Activated CD8-positive, alpha-beta memory T cell treated with anti-CD3 and anti-CD28 coated beads, Interleukin-2, amount 50 U/mL, for 48 hours (primary cell): ENCODE measurements at regions not wholly inside any gene's neighbourhood (a gene's known extent, or its start where the extent isn't known, plus 50 kb on each side); places are given as distances from the start of the nearest gene placed in this dataset.
"Not testable (repeated sequence)": the region's sequence is repeated elsewhere in the genome, so short reads cannot be mapped to it uniquely, and the experiment has no call there.

Experiments
- DNase-seq: peaks from one replicate; pipeline ENCODE4 v3.0.0-alpha.2; 2020

DNA sequence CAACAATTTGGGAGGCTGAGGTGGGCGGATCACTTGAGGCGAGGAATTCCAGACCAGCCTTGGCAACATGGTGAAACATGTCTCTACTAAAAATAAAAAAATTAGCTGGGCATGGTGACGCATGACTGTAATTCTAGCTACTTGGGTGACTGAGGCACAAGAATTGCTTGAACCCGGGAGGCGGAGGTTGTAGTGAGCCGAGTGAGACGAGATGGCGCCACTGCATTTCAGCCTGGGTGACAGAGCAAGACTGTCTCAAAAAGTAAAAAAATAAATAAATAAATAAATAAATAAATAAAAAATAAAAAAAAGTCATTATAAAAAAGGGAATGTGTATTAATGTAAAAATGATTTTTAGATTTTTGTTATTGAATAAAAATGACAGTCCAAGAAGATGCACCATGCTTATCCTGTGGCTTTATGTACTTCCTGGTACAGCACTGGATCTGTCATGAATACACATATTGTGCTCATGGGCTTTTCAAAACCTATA lies 658.8 kb upstream of the LRRN3 start:
- no peak for DNase-seq

DNA sequence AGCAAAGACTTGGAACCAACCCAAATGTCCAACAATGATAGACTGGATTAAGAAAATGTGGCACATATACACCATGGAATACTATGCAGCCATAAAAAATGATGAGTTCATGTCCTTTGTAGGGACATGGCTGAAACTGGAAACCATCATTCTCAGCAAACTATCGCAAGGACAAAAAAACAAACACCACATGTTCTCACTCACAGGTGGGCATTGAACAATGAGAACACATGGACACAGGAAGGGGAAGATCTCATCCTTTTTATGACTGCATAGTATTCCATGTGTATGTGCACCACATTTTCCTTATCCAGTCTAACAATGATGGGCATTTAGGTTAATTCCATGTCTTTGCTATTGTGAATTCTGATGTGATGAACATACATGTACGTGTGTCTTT lies 652.0 kb upstream of the LRRN3 start:
- DNase-seq, result not testable (repeated sequence)

DNA sequence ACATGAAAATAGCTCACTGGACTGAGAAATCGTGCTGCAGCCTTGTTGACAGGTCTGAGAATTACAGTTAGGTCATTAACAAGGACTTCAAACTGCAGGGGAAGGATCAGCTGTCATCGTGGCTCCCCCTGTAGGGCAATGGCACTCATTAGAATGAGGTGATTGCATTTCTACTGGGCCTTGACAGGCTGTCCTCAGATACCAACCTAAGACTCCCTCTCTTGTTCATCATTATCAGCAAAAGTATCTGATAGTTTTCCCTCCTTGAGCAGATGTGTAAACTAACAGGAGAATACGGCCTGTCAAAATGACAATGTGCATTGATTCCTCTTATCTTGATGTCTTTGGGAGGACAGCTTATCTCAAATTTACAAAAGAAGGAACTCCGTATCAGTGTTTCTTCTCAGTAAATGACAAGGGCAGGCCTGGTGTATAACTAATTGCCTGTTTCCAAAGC lies 648.5 kb upstream of the LRRN3 start:
- DNase-seq, result no peak

DNA sequence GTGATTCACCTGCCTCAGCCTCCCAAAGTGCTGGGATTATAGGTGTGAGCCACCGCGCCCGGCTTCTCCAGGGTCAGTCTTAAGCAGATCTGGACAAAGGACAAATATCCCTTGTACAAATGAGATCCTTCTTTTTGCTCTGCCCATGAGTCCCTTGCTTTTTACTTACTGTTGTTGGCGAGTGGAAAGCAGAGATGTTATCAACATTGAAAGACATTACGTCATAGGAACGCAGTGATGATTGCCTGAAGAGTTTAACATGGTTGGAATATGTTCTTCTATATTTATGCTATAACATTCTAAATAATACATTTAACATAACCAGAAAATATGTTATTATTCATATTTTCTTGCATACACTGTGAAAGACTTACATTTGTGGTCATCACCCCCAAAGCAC lies 644.3 kb upstream of the LRRN3 start:
- DNase-seq, result no peak

DNA sequence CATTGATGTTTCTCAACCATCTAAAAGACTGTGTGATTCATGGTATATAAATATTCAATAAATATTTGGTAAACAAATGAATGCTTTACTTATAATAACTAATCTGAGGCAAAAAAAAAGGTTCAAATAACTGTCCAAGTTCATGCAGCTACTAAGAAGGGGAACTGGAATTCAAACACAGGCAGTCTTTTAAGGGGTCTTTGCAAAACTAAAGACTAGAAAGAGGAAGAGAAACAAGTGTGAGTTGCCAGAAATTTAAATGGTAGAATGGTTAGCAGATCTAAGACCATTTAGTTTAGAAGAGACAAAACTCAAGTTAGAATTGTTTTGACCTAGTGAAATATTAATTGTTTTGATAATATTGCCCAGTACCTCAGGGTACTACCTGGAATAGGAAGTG lies 642.0 kb upstream of the LRRN3 start:
- no peak for DNase-seq

DNA sequence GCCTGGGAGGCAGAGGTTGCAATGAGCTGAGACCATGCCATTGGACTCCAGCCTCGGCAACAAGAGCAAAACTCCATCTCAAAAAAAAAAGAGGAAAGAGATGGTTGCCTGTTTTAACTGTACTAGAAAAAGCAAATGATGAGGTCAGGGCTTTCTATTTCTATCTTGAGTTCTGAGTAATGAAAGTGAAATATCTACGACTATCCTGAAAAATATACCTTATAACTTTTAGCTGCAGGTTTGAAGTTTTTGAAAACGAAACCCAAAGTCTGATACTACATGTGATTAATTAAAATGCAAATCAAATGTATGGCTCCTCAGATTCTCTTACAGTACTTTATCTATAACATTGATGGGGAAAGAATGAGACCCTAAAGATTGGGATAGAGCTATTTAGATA lies 636.2 kb upstream of the LRRN3 start:
- no peak for DNase-seq

DNA sequence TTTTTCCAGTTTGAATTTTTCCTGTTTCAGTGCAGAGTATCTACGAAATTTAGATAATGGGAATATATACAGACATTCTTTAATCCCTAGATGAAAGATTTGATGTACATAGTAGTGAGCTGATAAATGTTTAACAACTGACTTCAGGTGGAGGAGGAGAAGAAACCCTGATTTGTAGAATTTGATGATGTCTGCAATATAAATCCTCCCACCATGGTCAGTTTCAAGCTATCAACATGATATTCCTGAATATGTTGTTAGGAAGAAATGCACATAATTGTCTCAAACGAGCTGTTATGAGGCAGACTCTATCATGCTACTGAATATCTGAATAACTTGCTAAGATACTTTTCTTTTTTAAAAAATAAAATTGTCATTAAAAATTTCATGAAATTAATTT lies 629.3 kb upstream of the LRRN3 start:
- no peak for DNase-seq

DNA sequence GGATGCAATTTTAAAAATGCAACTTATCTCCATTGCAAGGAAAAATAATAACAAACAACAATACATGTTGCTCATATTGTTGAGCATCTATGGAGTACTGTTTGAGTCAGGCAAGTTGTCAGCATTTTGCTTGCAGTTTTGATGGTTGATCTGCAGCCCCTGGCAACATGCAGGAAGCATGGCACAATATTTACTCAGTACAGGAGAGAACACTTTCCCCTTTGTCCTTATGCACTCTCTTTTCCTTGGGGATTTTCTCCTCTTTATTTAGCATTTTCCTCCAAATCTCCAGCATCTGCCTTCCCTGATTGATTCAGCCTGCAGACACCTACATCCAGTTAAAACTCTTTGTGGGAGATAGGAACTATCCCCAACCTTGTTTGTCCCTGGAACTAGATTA lies 620.5 kb upstream of the LRRN3 start:
- no peak for DNase-seq

DNA sequence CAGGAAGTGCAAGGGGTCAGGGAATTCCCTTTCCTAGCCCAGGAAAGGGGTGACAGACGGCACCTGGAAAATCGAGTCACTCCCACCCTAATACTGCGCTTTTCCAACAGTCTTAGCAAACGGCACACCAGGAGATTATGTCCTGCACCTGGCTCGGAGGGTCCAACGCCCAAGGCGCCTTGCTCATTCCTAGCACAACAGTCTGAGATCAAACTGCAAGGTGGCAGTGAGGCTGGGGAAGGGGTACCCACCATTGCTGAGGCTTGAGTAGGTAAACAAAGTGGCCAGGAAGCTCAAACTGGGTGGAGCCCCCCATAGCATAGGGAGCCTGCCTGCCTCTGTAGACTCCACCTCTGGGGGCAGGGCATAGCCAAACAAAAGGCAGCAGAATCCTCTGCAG lies 618.5 kb upstream of the LRRN3 start:
- not testable (repeated sequence) for DNase-seq

DNA sequence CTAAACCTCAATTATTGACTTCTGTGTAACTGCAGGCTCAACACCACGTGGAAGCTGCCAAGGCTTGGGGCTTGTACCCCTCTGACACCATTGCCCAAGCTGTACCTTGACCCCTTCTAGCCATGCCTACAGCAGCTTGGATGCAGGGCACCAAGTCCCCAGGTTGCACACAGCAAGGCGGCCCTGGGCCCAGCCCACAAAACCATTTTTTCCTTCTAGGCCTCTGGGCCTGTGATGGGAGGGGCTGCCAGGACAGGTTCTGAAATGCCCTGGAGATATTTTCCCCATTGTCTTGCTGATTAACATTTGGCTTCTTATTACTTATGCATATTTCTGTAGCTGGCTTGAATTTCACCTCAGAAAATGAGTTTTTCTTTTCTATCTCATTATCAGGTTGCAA lies 610.0 kb upstream of the LRRN3 start:
- DNase-seq, result no peak

DNA sequence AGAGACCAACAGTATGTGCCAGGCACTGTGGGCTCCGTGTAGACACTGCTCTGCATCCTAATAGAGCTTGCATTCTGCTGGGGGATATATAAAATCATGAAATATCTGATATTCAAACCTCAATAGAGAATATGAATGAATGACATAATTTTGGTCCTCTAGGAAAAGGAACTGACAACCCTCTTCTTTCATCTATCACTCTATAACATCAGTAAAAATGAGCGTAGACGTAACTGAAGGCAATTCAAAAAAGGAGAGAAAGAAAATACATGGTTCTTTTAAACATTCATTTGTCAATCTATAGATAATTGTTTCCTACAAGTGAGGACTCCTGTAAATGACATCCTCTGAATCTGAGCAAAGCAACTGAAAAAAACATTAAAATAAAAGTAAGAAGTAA lies 607.4 kb upstream of the LRRN3 start:
- DNase-seq, result no peak

DNA sequence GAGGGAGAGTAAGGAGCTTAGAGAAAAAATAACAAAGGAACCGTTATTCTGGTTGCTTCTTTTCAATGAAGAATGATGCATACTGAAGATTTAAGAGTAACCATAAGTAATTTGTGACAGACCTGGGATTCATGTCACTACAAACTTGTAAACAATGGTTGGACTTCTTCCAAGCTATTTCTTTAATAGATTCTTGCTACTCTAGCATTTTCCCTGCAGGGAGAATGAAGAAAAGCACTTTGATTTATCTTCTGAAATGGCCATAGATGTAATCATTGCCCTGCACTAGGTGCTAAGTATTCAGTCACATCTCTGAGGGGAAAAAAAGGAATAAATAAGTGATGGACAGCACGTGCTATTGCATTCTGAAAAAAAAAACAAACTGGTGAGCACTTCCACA lies 606.6 kb upstream of the LRRN3 start:
- DNase-seq, result no peak

DNA sequence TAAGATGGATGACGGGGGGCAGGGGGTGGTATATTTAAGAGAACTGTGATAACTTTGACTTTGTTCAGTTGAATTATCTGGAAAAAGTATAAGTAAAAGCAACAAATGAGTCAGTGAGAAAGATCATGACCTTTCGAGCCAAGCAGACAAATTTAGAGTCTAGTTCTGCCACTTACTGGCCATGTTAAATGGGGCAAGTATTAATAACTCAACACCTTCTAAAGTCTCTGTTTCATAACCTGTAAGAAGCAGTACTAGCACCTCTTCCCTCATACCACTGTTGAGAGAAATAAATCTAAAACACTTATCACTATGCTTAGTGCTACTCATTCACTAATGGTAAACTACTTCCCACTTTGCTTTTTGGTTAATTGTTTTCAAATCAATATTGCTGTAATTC lies 604.4 kb upstream of the LRRN3 start:
- DNase-seq, result no peak

DNA sequence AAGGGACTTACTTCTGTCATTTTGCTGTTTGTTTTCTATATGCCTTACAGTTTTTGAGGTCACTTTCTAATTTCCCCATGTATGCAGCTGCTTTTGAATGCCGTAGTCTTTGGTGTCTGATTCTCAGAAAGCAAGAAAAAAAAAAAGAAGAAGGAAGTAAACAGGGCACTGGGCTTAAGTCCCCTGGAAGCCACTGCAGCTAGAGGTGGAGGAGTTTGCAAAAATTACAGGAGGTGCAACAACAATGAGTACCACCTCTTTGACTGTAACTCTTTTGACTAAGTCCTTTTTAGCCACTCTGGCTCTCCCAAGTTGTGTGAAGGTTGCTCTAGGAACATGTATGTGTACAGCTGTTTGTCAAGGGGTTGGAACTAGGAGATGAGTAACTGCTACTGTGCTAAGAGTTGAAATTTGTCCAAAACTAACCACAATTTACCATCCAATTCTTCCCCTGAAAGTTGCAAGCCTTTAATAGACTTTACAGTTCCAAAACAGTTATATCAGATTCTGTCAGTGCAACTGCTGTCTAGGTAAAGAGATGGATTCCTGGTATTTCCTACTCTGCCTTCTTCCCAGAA lies 588.0 kb upstream of the LRRN3 start:
- DNase-seq, result no peak

DNA sequence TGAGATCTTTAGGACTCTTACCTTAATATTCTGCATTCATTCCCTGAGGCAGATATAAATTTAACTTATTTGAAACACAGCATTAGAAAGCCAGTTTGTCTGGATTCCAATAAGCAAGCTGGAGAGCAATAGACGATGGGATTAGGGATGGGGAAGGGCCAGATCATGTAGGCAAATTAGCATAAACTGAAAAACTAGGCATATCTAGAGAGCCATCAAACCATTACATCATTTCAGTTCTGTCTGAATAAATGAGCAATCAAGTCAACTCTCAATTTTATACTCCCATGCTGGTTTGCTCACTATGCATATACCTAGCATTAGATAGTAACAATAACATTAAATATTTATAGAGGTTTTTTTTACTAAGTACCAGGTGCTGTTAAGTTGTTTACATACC lies 583.6 kb upstream of the LRRN3 start:
- DNase-seq, result no peak

DNA sequence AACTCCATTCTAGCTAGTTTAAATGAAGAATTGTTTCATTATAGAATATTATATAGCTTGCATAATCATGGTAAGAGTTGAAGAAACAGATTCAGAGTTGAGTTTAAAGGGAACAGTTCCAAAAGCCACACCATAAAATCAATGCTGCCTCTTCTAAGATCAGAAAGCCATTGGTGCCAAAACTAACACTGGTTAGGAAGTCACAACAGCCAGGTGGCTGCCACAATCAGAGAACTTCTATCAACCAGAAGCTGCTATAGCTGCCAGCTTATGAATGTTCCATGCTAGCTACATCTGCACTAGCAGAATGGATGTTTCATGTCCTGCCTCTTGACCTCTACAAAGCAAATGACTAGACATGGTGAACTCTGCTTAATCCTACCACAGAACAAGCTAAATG lies 583.1 kb upstream of the LRRN3 start:
- DNase-seq, result no peak

DNA sequence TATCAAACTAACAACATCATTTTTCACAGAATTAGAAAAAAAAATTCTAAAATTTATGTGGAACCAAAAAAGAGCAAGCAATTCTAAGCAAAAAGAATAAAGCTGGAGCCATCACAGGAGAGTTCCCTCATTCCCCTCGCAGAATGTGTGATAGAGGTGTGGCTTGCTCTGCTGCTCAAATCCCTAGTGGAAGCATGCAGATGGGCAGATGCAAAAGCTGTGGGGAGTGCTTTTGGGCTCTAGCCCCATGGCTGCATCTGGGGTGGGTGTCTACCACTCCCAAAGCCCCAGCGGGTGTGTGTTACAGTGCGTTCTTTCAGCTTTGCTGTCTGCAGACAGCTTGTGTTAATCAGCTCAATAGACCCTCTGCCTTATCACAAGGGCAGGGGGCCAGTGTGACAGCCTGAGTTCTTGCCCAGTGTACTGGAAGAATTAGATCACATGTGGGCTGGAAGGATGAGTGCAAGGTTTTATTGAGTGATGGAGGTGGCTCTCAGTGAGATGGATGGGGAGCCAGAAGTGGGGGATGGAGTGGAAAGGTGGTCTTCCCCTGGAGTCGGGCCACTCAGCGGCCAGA lies 575.9 kb upstream of the LRRN3 start:
- not testable (repeated sequence) for DNase-seq

DNA sequence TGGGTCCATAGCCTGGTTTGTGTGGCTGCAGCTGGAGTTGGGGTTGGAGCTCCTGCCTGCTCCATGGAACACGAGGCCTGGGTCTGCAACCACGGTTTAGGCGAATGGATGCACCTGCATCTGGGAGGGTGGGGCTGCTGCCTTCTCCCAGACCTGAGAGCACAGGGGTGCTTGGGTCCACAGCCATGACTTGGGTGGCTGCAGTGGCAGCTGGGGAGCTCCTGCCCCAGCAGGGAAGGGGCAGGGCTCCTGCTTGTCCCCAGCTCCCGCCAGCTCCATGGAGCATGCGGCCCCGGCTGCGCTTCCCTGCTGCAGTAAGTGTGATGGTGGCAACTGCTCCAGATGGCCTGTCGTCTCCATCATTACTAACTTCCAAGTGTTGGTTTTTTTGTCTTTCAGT lies 571.1 kb upstream of the LRRN3 start:
- DNase-seq, result no peak

DNA sequence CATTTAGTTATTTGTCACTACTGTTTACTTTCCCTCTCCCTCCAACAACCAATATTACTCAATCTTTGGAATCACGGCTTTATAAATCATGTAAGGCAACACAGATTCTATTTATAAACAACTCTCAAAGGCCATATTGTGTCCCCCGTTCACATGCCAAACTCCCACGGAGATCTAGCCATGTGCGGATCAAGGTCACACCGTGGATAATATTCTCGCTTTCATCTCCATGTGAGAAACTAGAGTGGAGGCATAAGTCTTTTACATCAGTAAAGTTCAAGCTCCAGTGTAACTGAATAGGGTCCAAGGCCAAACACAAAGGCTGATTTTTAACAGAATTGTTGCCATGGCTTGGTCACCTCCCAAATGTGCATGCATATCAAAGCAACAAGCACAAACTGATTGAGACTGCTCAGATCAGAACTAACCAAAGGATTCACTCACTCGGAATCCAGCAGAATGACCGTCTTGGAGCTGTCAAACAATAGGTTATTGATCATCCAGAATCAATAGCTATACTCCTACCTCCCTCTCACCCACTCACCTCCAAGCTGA lies 569.5 kb upstream of the LRRN3 start:
- no peak for DNase-seq

DNA sequence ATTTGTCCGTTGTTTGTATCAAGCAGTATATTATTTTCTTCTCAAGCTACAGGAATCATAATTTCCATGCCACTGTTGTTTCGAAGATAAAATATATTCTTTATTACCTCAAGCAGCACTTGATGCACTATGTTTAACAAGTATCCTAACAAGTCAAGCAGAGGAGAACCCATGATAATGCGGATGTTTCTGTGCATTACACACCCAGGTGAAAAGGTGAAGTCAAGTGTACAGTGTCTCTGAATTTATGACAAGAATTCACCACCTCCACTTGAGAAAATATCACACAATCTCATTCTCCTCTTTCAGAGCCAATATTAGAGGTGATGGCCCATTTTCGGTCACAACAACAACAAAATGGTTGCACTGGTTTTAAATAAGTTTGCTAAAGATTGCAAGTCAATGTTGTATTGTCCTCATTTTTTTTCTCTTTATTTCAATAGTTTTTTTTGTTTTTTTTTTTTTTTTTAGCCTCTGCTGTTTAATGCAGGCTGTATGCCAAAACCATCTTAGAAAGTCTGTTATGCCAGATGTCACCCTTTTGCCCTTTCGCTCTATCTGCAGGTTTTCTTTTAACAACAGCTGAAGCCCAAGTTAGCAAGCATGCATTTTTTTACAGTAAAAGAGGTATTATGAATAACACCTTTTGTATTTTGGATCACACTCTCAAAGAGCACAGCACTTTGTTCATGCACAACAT lies 568.7 kb upstream of the LRRN3 start:
- no peak for DNase-seq

DNA sequence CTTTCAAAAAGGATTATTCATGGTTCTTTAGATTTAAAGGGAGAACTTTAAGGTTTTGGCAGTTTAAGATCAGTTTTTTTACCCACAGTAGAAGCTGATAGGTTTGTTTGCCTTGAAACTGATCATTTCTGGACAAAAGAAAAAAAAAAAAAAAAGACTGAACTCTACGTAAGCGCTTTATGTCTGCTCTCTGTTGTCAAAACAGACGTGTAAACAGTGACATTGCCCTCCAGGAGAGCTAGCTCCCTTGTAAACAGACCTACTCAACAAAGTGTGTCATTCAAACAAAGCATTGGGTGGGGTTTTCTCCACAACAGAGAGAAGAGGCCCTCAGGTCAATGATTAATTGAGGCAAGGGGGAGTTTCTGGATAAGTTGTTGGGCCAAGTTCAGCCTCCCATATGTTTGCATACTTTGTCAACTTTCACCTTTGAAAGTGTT lies 568.1 kb upstream of the LRRN3 start:
- no peak for DNase-seq

DNA sequence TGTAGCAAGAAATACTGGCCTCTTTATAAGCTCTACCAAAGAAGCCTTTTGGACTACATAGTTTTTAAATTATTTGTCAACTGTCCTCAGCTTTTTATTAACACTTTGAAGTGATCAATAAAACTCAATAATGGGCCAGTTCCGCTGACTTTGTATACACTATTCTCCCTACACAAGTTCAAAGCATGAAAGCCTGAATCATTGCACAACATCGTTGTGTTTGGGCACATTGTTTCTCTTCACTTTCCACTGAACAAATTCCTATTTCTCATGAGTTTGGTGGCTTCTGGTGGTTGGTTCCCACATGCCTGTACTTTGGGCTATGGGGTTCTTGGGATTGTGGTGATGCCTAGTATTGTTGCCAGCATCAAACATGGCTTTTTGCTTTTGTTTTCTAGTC lies 561.8 kb upstream of the LRRN3 start:
- no peak for DNase-seq

DNA sequence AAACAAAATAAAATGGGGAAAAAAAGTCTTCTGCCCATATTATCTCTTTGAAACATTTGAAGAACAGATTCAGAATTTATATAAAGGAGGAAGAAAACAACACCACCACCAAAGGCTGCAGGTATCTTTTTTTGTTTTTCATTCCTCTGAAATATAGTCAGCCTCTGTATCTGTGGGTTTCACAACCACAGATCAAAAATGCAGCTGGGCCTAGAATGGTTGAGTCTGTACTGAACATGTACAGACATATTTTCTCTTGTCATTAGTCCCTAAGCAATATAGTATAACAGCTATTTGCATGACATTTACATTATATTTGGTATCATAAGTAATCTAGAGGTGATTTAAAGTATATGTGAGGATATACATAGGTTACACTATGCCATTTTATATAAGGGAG lies 559.7 kb upstream of the LRRN3 start:
- no peak for DNase-seq

DNA sequence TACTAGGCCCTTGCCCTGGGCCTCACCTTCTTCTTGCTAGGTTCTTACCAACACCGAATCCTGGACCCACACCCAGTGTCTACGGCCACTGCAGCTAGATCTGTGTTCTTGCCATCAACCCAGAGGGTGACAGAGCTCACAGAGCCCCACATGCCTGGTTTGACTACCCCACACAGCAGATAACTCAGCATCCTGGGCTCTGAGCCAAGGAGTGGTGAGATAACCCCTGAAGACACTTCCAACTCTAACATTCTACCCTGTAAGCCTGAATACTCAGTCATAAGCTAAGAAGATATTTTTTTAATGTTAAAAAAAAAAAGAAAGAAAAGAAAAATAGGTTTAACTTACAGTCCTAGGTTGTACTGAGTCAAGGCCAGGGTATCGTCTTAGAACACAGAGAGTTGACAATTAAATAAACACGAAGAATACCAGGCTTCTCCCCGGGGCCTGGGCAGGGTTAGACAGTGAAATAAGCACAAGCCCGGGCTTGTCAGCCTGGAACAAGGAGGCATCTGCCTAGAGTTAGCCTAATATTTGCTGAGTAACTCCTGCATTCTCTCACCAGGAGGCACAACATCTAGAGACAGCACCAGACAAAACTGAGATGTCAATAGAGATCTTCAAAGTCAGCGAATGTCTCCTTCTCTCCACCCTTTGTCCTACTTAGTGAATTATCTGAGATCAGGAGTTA lies 556.5 kb upstream of the LRRN3 start:
- DNase-seq, result no peak
